H9 (cell line): ENCODE measurements at regions not wholly inside any gene's neighbourhood (a gene's known extent, or its start where the extent isn't known, plus 50 kb on each side); places are given as distances from the start of the nearest gene placed in this dataset.

Source experiments
- DNase-seq: peaks from one replicate; pipeline ENCODE4 v3.0.0-alpha.2; 2017
- H2AFZ ChIP-seq: one replicate; pipeline ENCODE4 v1.6.1; 2013; ENCODE audit warnings: mild to moderate bottlenecking, low read length, control low read depth, moderate library complexity
- H2AK5ac ChIP-seq: 2 replicates; pipeline ENCODE4 v1.6.1; 2013; ENCODE audit warnings: low read length, control low read depth, mixed read lengths; ENCODE audit not compliant: insufficient read length
- H2BK120ac ChIP-seq: one replicate; pipeline ENCODE4 v1.6.1; 2013; ENCODE audit warnings: low read depth, mild to moderate bottlenecking, low read length, control low read depth, inconsistent platforms; ENCODE audit not compliant: poor library complexity, severe bottlenecking
- H2BK12ac ChIP-seq: 2 replicates; pipeline ENCODE4 v1.6.1; 2013; ENCODE audit warnings: low read length, control low read depth, mixed read lengths, low read depth; ENCODE audit not compliant: insufficient read length
- H2BK15ac ChIP-seq: 2 replicates; pipeline ENCODE4 v1.6.1; 2013; ENCODE audit warnings: low read depth, low read length, control low read depth
- H2BK20ac ChIP-seq: one replicate; pipeline ENCODE4 v1.6.1; 2013; ENCODE audit warnings: low read depth, mild to moderate bottlenecking, low read length, control low read depth, inconsistent platforms; ENCODE audit not compliant: poor library complexity, severe bottlenecking
- H2BK5ac ChIP-seq: 2 replicates; pipeline ENCODE4 v1.6.1; 2013; ENCODE audit warnings: low read length, control low read depth, mixed read lengths; ENCODE audit not compliant: insufficient read length
- H3K14ac ChIP-seq: 2 replicates; pipeline ENCODE4 v1.6.1; 2013; ENCODE audit warnings: low read length, control low read depth; ENCODE audit not compliant: insufficient read depth
- H3K18ac ChIP-seq: 2 replicates; pipeline ENCODE4 v1.6.1; 2013; ENCODE audit warnings: low read depth, mild to moderate bottlenecking, mixed read lengths, low read length, control low read depth; ENCODE audit not compliant: insufficient read length
- H3K23ac ChIP-seq: 2 replicates; pipeline ENCODE4 v1.6.1; 2013; ENCODE audit warnings: low read length, control low read depth, mixed read lengths, low read depth; ENCODE audit not compliant: insufficient read length
- H3K23me2 ChIP-seq: 2 replicates; pipeline ENCODE4 v1.6.1; 2013; ENCODE audit warnings: low read depth, mild to moderate bottlenecking, mixed read lengths, low read length, control low read depth; ENCODE audit not compliant: insufficient read length, poor library complexity, severe bottlenecking
- H3K27ac ChIP-seq: 2 replicates; pipeline ENCODE4 v1.5.1; 2013; ENCODE audit warnings: low read length, control low read depth, mixed read lengths, low read depth; ENCODE audit not compliant: insufficient read length
- H3K27me3 ChIP-seq: 2 replicates; pipeline ENCODE4 v1.6.1; 2013; ENCODE audit warnings: low read length, control low read depth, inconsistent platforms; ENCODE audit not compliant: insufficient read depth
- H3K4ac ChIP-seq: 2 replicates; pipeline ENCODE4 v1.6.1; 2013; ENCODE audit warnings: low read depth, mild to moderate bottlenecking, control low read depth, inconsistent platforms, low read length, moderate library complexity
- H3K4me1 ChIP-seq: 2 replicates; pipeline ENCODE4 v1.6.1; 2013; ENCODE audit warnings: low read length, control low read depth, inconsistent platforms; ENCODE audit not compliant: insufficient read depth
- H3K4me2 ChIP-seq: 2 replicates; pipeline ENCODE4 v1.6.1; 2013; ENCODE audit warnings: low read length, control low read depth, mixed read lengths; ENCODE audit not compliant: insufficient read length, insufficient read depth
- H3K56ac ChIP-seq: 2 replicates; pipeline ENCODE4 v1.6.1; 2013; ENCODE audit warnings: low read depth, mild to moderate bottlenecking, mixed read lengths, low read length, control low read depth; ENCODE audit not compliant: insufficient read length
- H3K79me1 ChIP-seq: 2 replicates; pipeline ENCODE4 v1.6.1; 2013; ENCODE audit warnings: low read depth, mild to moderate bottlenecking, moderate library complexity, low read length, control low read depth, inconsistent platforms; ENCODE audit not compliant: insufficient read depth, poor library complexity, severe bottlenecking
- H3K79me2 ChIP-seq: 2 replicates; pipeline ENCODE4 v1.6.1; 2013; ENCODE audit warnings: low read length, control low read depth, inconsistent platforms; ENCODE audit not compliant: insufficient read depth
- H3K9ac ChIP-seq: 2 replicates; pipeline ENCODE4 v1.6.1; 2013; ENCODE audit warnings: low read length, control low read depth, mixed read lengths; ENCODE audit not compliant: insufficient read length; ENCODE audit errors: extremely low read depth
- H3K9me3 ChIP-seq: one replicate; pipeline ENCODE4 v1.6.1; 2013; ENCODE audit warnings: low read depth, low read length, inconsistent platforms; ENCODE audit not compliant: control insufficient read depth
- H3T11ph ChIP-seq: one replicate; pipeline ENCODE4 v1.6.1; 2013; ENCODE audit warnings: mild to moderate bottlenecking, low read length, control low read depth, inconsistent platforms
- H4K20me1 ChIP-seq: one replicate; pipeline ENCODE4 v1.6.1; 2013; ENCODE audit not compliant: control insufficient read depth, insufficient read length, insufficient read depth
- H4K5ac ChIP-seq: 2 replicates; pipeline ENCODE4 v1.6.1; 2013; ENCODE audit warnings: low read depth, mild to moderate bottlenecking, mixed read lengths, low read length, control low read depth; ENCODE audit not compliant: insufficient read length
- H4K8ac ChIP-seq: replicated peaks from 2 replicates; pipeline ENCODE4 v1.6.1; 2013; ENCODE audit warnings: low read length, control low read depth, mixed read lengths, low read depth; ENCODE audit not compliant: insufficient read length
- H4K91ac ChIP-seq: 2 replicates; pipeline ENCODE4 v1.6.1; 2013; ENCODE audit warnings: low read depth, mild to moderate bottlenecking, moderate library complexity, mixed read lengths, low read length, control low read depth; ENCODE audit not compliant: insufficient read length
- H3K27ac Mint-ChIP-seq, 3 experiments: 2 replicates in 2 of 3; 3 replicates in 1 of 3; pipeline ENCODE4 v1.8.0; 2020 to 2021; ENCODE audit warnings: mixed read lengths in 3 of 3, mild to moderate bottlenecking in 1 of 3, moderate library complexity in 1 of 3
- H3K27me3 Mint-ChIP-seq: 2 replicates; pipeline ENCODE4 v1.8.0; 2021; ENCODE audit warnings: low read depth, mild to moderate bottlenecking, moderate library complexity, mixed read lengths
- H3K36me3 Mint-ChIP-seq, 3 experiments: 2 replicates in 2 of 3; 3 replicates in 1 of 3; pipeline ENCODE4 v1.8.0; 2020 to 2021; ENCODE audit warnings: low read depth in 3 of 3, mixed read lengths in 3 of 3; ENCODE audit not compliant: insufficient read depth in 1 of 3
- H3K4me1 Mint-ChIP-seq, 2 experiments: 2 replicates each; pipeline ENCODE4 v1.8.0; 2020; ENCODE audit warnings: mixed read lengths in 2 of 2
- H3K4me3 Mint-ChIP-seq, 2 experiments: 2 replicates in 1 of 2; 3 replicates in 1 of 2; pipeline ENCODE4 v1.8.0; 2020 to 2021; ENCODE audit warnings: mild to moderate bottlenecking in 2 of 2, mixed read lengths in 2 of 2, moderate library complexity in 1 of 2
- H3K9me3 Mint-ChIP-seq, 2 experiments: 2 replicates in 1 of 2; 3 replicates in 1 of 2; pipeline ENCODE4 v1.8.0; 2020; ENCODE audit warnings: mild to moderate bottlenecking in 2 of 2, mixed read lengths in 2 of 2, moderate library complexity in 1 of 2
- WGBS: extraction: QIAGEN DNeasy Blood & Tissue Kit; methylation state at CpG from one replicate; pipeline ENCODE4 v1.1.7; 2013; ENCODE audit warnings: missing lambda C conversion rate, low lambda C conversion rate, mixed read lengths; ENCODE audit not compliant: insufficient read length; ENCODE audit errors: extremely low coverage; 5-methylcytosine and 5-hydroxymethylcytosine counted together
- TF ChIP-seq, protein P1 (sequence below): fragments of 200-600 bp; sonication (generic); conservative IDR thresholded peaks from 3 replicates; pipeline ENCODE4 v1.8.0; 2021; ENCODE audit warnings: antibody characterized with exemption, mild to moderate bottlenecking

DNA sequence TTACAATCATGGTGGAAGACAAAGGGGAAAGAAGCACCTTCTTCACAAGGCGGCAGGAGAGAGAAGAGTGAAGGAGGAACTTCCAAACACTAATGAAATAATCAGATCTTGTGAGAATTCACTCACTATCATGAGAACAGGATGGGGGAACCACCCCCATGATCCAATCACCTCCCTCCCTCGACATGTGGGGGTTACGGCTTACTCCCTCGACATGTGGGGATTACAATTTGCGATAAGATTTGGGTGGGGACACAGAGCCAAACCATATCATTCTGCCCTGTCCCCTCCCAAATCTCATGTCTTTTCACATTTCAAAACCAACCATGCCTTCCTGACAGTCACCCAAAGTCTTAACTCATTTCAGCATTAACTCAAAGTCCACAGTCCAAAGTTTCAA lies 88.7 kb upstream of the PGRMC2 start:
- Mint-ChIP-seq H3K36me3 (peaks cover 19 to 26% (median 20%) of the 10 kb centered on the region in 3 experiments), H3K4me1 (no peaks in the 10 kb centered on the region), H3K27me3 (no peaks in the 10 kb centered on the region), H3K4me3 (no peak overlapping the region), H3K9me3 (peaks cover 21 to 22% of the 10 kb centered on the region in 2 experiments), H3K27ac (no peak overlapping the region)
- Histone ChIP-seq H2BK12ac (no peak overlapping the region), H3K27me3 (no peaks in the 10 kb centered on the region), H3K27ac (no peak overlapping the region), H3K79me2 (no peaks in the 10 kb centered on the region), H2AK5ac (no peak overlapping the region), H4K5ac (no peak overlapping the region), H2BK20ac (no peak overlapping the region), H3K4ac (no peak overlapping the region), H3K56ac (no peak overlapping the region), H3K18ac (no peak overlapping the region), H4K20me1 (no peaks in the 10 kb centered on the region), H3K14ac (no peak overlapping the region), H2BK5ac (no peak overlapping the region), H4K8ac (no peak overlapping the region), H2AFZ (no peak overlapping the region), H2BK15ac (no peak overlapping the region), H3K4me2 (no peak overlapping the region), H3K9me3 (peaks cover 9% of the 10 kb centered on the region), H4K91ac (no peak overlapping the region), H3K23ac (no peak overlapping the region), H3K23me2 (no peaks in the 10 kb centered on the region), H2BK120ac (no peak overlapping the region), H3K4me1 (no peaks in the 10 kb centered on the region), H3K9ac (no peak overlapping the region), H3K79me1 (no peaks in the 10 kb centered on the region), H3T11ph (no peak overlapping the region)
- DNase-seq, result no peak
- TF ChIP-seq, protein P1, sequence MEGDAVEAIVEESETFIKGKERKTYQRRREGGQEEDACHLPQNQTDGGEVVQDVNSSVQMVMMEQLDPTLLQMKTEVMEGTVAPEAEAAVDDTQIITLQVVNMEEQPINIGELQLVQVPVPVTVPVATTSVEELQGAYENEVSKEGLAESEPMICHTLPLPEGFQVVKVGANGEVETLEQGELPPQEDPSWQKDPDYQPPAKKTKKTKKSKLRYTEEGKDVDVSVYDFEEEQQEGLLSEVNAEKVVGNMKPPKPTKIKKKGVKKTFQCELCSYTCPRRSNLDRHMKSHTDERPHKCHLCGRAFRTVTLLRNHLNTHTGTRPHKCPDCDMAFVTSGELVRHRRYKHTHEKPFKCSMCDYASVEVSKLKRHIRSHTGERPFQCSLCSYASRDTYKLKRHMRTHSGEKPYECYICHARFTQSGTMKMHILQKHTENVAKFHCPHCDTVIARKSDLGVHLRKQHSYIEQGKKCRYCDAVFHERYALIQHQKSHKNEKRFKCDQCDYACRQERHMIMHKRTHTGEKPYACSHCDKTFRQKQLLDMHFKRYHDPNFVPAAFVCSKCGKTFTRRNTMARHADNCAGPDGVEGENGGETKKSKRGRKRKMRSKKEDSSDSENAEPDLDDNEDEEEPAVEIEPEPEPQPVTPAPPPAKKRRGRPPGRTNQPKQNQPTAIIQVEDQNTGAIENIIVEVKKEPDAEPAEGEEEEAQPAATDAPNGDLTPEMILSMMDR, result no peak
- no CpG with 5 or more reads among the region's 5 CpGs for WGBS
